NCI-H748 (cell line): ENCODE measurements at regions not wholly inside any gene's neighbourhood (a gene's known extent, or its start where the extent isn't known, plus 50 kb on each side); places are given as distances from the start of the nearest gene placed in this dataset.

Source experiments
- DNase-seq: peaks from one replicate; lab custom pipeline; 2025; ENCODE audit not compliant: unreplicated experiment; lab: John Stamatoyannopoulos, UW

- no peak for DNase-seq
Observed at GRCh38 chrX:98338544-98338943, 1454.8 kb downstream of the RPA4 start.

GRCh38 chrX:98350940-98351339 is 1467.2 kb downstream of the RPA4 start:
- DNase-seq, result no peak

- peak; percentile 50 for DNase-seq
Observed at GRCh38 chrX:98357146-98357545, 1473.4 kb downstream of the RPA4 start.

GRCh38 chrX:98362630-98363029 is 1478.9 kb downstream of the RPA4 start:
- no peak for DNase-seq

GRCh38 chrX:98371994-98372393 is 1488.3 kb downstream of the RPA4 start:
- no peak for DNase-seq

- DNase-seq, result no peak
Observed at GRCh38 chrX:98379134-98379533, 1495.4 kb downstream of the RPA4 start.

- DNase-seq, result no peak
Observed at GRCh38 chrX:98380106-98380505, 1496.4 kb downstream of the RPA4 start.

GRCh38 chrX:98380556-98380955 is 1496.8 kb downstream of the RPA4 start:
- DNase-seq, result no peak

GRCh38 chrX:98398542-98398941 is 1514.8 kb downstream of the RPA4 start:
- DNase-seq, result no peak

- no peak for DNase-seq
Observed at GRCh38 chrX:98405376-98405775, 1521.7 kb downstream of the RPA4 start.

- DNase-seq, result no peak
Observed at GRCh38 chrX:98407584-98407983, 1523.9 kb downstream of the RPA4 start.

GRCh38 chrX:98409867-98410266 is 1526.2 kb downstream of the RPA4 start:
- DNase-seq, result no peak

GRCh38 chrX:98412058-98412457 is 1528.3 kb downstream of the RPA4 start:
- no peak for DNase-seq

- DNase-seq, result no peak
Observed at GRCh38 chrX:98422536-98422935, 1538.8 kb downstream of the RPA4 start.

- DNase-seq, result peak; percentile 1
Observed at GRCh38 chrX:98432413-98432812, 1548.7 kb downstream of the RPA4 start.

- no peak for DNase-seq
Observed at GRCh38 chrX:98448524-98448923, 1564.8 kb downstream of the RPA4 start.

GRCh38 chrX:98452456-98452855 is 1568.7 kb downstream of the RPA4 start:
- no peak for DNase-seq

- DNase-seq, result no peak
Observed at GRCh38 chrX:98459669-98460068, 1576.0 kb downstream of the RPA4 start.

- DNase-seq, result no peak
Observed at GRCh38 chrX:98480606-98481005, 1596.9 kb downstream of the RPA4 start.

GRCh38 chrX:98481636-98482035 is 1597.9 kb downstream of the RPA4 start:
- no peak for DNase-seq

GRCh38 chrX:98490670-98491069 is 1607.0 kb downstream of the RPA4 start:
- DNase-seq, result no peak

- DNase-seq, result no peak
Observed at GRCh38 chrX:98501426-98501825, 1617.7 kb downstream of the RPA4 start.

- DNase-seq, result no peak
Observed at GRCh38 chrX:98506907-98507306, 1623.2 kb downstream of the RPA4 start.

- no peak for DNase-seq
Observed at GRCh38 chrX:98514032-98514431, 1630.3 kb downstream of the RPA4 start.
